NB4 (cell line): ENCODE measurements at regions not wholly inside any gene's neighbourhood (a gene's known extent, or its start where the extent isn't known, plus 50 kb on each side); places are given as distances from the start of the nearest gene placed in this dataset.

Experiments
- CTCF ChIP-seq: IDR thresholded peaks from one replicate; pipeline ENCODE4 v1.5.1; 2012; ENCODE audit warnings: low read depth, low read length
- MYC ChIP-seq: IDR thresholded peaks from 2 replicates; pipeline ENCODE4 v1.6.1; 2011; ENCODE audit warnings: low read depth, low read length
- POLR2A ChIP-seq: IDR thresholded peaks from 2 replicates; pipeline ENCODE4 v1.6.1; 2011; ENCODE audit warnings: mild to moderate bottlenecking; ENCODE audit not compliant: insufficient read length; ENCODE audit errors: extremely low read depth

DNA sequence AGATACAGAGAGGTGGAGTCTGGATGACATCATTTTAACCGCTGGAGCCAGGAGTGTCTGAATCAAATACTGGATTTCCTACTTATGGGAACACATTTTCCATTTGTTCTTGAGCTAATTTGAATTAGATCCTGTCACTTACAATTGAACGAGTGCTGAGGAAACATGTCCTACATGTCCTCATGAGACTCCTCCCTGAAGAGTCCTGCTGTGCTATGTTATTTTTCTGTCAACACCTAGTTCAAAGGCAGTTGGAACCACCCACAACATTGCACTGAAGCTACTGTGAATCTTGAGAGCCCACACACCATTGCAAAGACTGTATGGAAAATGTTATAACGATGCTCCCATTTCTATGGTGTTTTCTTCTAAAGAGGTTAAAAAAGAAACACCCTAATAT is 123.5 kb upstream of the CRBN start:
- TF ChIP-seq POLR2A (no peak), CTCF (no peak), MYC (no peak)
